ENCODE measurements at regions not wholly inside any gene's neighbourhood (a gene's known extent, or its start where the extent isn't known, plus 50 kb on each side); places are given as distances from the start of the nearest gene placed in this dataset.

DNA sequence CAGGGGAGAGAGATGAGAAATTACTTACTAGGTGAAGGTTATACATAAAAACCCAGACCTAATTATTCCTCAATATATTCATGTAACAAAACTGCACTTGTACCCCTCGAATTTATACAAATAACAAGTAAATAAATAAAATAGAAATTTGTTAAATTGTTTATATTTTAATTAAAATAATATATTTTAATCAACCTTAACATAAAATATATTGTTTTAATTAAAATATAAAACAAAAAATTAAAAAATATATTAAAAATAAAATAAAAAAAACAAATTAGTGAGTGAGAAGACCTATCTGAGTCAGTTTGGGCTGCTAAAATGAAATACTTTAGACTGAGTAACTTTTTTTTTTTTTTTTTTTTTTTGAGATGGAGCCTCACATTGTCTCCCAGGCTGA is 87.4 kb upstream of the PCDH7 start:
- Histone ChIP-seq H3K9me2 (replicated peaks; ENCODE audit: insufficient read depth) (no peaks in the 10 kb centered on the region), H2AFZ (no peak overlapping the region), H4K20me1 (ENCODE audit: insufficient read depth, poor library complexity, severe bottlenecking) (no peaks in the 10 kb centered on the region), H3K36me3 (replicated peaks; ENCODE audit: insufficient read depth, low read depth) (no peaks in the 10 kb centered on the region), H3K4me3 (no peak overlapping the region), H3K4me1 (ENCODE audit: insufficient read depth) (no peaks in the 10 kb centered on the region), H3K4me2 (no peak overlapping the region), H3K27ac (no peak overlapping the region), H3K9me3 (ENCODE audit: low read depth) (no peaks in the 10 kb centered on the region), H3K27me3 (no peaks in the 10 kb centered on the region), H3K79me2 (no peaks in the 10 kb centered on the region)
- TF ChIP-seq, protein P1, sequence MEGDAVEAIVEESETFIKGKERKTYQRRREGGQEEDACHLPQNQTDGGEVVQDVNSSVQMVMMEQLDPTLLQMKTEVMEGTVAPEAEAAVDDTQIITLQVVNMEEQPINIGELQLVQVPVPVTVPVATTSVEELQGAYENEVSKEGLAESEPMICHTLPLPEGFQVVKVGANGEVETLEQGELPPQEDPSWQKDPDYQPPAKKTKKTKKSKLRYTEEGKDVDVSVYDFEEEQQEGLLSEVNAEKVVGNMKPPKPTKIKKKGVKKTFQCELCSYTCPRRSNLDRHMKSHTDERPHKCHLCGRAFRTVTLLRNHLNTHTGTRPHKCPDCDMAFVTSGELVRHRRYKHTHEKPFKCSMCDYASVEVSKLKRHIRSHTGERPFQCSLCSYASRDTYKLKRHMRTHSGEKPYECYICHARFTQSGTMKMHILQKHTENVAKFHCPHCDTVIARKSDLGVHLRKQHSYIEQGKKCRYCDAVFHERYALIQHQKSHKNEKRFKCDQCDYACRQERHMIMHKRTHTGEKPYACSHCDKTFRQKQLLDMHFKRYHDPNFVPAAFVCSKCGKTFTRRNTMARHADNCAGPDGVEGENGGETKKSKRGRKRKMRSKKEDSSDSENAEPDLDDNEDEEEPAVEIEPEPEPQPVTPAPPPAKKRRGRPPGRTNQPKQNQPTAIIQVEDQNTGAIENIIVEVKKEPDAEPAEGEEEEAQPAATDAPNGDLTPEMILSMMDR (IDR thresholded peaks at IDR 0.05; ENCODE audit: poor library complexity): no peak
- TF ChIP-seq EZH2phosphoT487 (IDR thresholded peaks at IDR 0.05; ENCODE audit: low read depth, severe bottlenecking, unreplicated experiment) (no peak), EZH2 (IDR thresholded peaks at IDR 0.05; ENCODE audit: borderline replicate concordance) (no peak)
- DNase-seq (ENCODE audit: low spot score): no peak
- WGBS (ENCODE audit: low lambda C conversion rate, missing lambda C conversion rate): 91% methylated on average over 1 of the region's 1 CpG

- Histone ChIP-seq H2AFZ (no peak overlapping the region), H3K79me2 (no peaks in the 10 kb centered on the region), H3K9me2 (replicated peaks; ENCODE audit: insufficient read depth) (no peaks in the 10 kb centered on the region), H3K4me2 (no peak overlapping the region), H4K20me1 (ENCODE audit: insufficient read depth, poor library complexity, severe bottlenecking) (no peaks in the 10 kb centered on the region), H3K4me1 (ENCODE audit: insufficient read depth) (no peaks in the 10 kb centered on the region), H3K4me3 (no peak overlapping the region), H3K27ac (no peak overlapping the region), H3K9me3 (ENCODE audit: low read depth) (no peaks in the 10 kb centered on the region), H3K27me3 (no peaks in the 10 kb centered on the region), H3K36me3 (replicated peaks; ENCODE audit: insufficient read depth, low read depth) (no peaks in the 10 kb centered on the region)
- WGBS (ENCODE audit: low lambda C conversion rate, missing lambda C conversion rate): 93% methylated on average over 1 of the region's 1 CpG
- TF ChIP-seq EZH2 (IDR thresholded peaks at IDR 0.05; ENCODE audit: borderline replicate concordance): no peak
- TF ChIP-seq, protein P1 (IDR thresholded peaks at IDR 0.05; ENCODE audit: poor library complexity): no peak
- no peak for TF ChIP-seq EZH2phosphoT487 (IDR thresholded peaks at IDR 0.05; ENCODE audit: low read depth, severe bottlenecking, unreplicated experiment)
- DNase-seq (ENCODE audit: low spot score): no peak
Measured at GRCh38 chr4:30641345-30641744, 78.8 kb upstream of the PCDH7 start.

DNA sequence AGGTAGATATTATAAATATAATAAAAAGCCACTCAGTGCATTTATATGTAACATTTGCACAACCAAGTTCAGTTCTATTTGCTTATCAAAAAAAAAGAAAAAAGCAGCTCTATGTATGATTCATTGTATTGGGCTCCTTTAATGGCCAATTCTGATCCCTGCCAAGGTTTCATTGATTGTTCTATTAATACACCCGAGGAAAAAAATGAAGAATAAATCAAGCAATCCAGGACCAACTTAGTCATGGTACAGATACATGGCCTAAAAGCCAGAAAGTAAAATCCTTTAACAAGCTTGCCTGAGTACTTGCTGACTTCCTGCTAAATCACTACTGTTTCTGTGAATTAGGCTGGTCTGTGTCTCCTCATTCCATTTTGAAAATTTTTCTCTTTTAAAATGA is 77.6 kb upstream of the PCDH7 start:
- Histone ChIP-seq H3K27ac (no peak overlapping the region), H3K79me2 (no peaks in the 10 kb centered on the region), H3K4me2 (no peak overlapping the region), H3K27me3 (no peaks in the 10 kb centered on the region), H3K9me2 (replicated peaks; ENCODE audit: insufficient read depth) (no peaks in the 10 kb centered on the region), H3K36me3 (replicated peaks; ENCODE audit: insufficient read depth, low read depth) (no peaks in the 10 kb centered on the region), H4K20me1 (ENCODE audit: insufficient read depth, poor library complexity, severe bottlenecking) (no peaks in the 10 kb centered on the region), H3K4me1 (ENCODE audit: insufficient read depth) (no peaks in the 10 kb centered on the region), H2AFZ (no peak overlapping the region), H3K9me3 (ENCODE audit: low read depth) (no peaks in the 10 kb centered on the region), H3K4me3 (no peak overlapping the region)
- DNase-seq (ENCODE audit: low spot score): no peak
- TF ChIP-seq EZH2phosphoT487 (IDR thresholded peaks at IDR 0.05; ENCODE audit: low read depth, severe bottlenecking, unreplicated experiment) (no peak), EZH2 (IDR thresholded peaks at IDR 0.05; ENCODE audit: borderline replicate concordance) (no peak)
- TF ChIP-seq, protein P1 (IDR thresholded peaks at IDR 0.05; ENCODE audit: poor library complexity): no peak
- 65% methylated on average over 1 of the region's 1 CpG for WGBS (ENCODE audit: low lambda C conversion rate, missing lambda C conversion rate)

DNA sequence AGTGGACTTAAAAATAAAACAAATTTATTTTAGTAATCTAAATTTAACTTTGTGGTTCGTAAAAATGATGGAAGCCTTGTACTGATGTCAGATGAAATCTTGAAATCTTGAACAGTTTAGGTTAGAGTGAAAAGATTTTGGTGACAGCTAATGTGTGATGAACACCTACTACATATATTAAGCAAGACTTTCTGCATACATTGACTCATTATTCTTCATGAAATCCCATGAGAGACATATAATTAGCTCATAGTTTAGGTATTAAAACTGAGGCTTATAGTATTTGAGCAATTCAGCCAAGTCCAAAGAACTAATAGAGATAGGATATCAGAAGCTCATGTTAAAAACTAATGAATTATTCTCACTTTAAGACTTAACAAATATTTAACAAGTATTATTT is 66.9 kb upstream of the PCDH7 start:
- H4K20me1 ChIP-seq (ENCODE audit: insufficient read depth, poor library complexity, severe bottlenecking): no peaks in the 10 kb centered on the region
- DNase-seq (ENCODE audit: low spot score): no peak
- 86% methylated on average over 1 of the region's 1 CpG for WGBS (ENCODE audit: low lambda C conversion rate, missing lambda C conversion rate)
- no peak overlapping the region for H3K4me3 ChIP-seq
- H3K4me2 ChIP-seq: no peak overlapping the region
- TF ChIP-seq EZH2phosphoT487 (IDR thresholded peaks at IDR 0.05; ENCODE audit: low read depth, severe bottlenecking, unreplicated experiment): no peak
- no peak for TF ChIP-seq EZH2 (IDR thresholded peaks at IDR 0.05; ENCODE audit: borderline replicate concordance)
- TF ChIP-seq, protein P1 (IDR thresholded peaks at IDR 0.05; ENCODE audit: poor library complexity): no peak
- no peaks in the 10 kb centered on the region for H3K36me3 ChIP-seq (replicated peaks; ENCODE audit: insufficient read depth, low read depth)
- no peaks in the 10 kb centered on the region for H3K9me2 ChIP-seq (replicated peaks; ENCODE audit: insufficient read depth)
- H3K4me1 ChIP-seq (ENCODE audit: insufficient read depth): no peaks in the 10 kb centered on the region
- no peaks in the 10 kb centered on the region for H3K27me3 ChIP-seq
- no peak overlapping the region for H2AFZ ChIP-seq
- H3K27ac ChIP-seq: no peak overlapping the region
- H3K9me3 ChIP-seq (ENCODE audit: low read depth): no peaks in the 10 kb centered on the region
- H3K79me2 ChIP-seq: no peaks in the 10 kb centered on the region

All from hepatocyte (in vitro differentiated cells).